MCF 10A (cell line): ENCODE measurements at regions not wholly inside any gene's neighbourhood (a gene's known extent, or its start where the extent isn't known, plus 50 kb on each side); places are given as distances from the start of the nearest gene placed in this dataset.
A peak's percentile ranks its signal among the peaks of the same experiment; 100 is the strongest.

ENCODE experiments used
- BruUV-seq: library from RNA; stranded (reverse); fragments of 400-500 nt; replicated peaks from 2 replicates; lab custom pipeline; 2021; lab: Mats Ljungman, UMichigan
- CTCF ChIA-PET: fragments of 300-600 bp; sonication (Branson Sonifier 250); formaldehyde crosslinking; extraction: SDS; loops from one replicate; lab custom pipeline; 2021; ENCODE audit warnings: antibody characterized with exemption, inconsistent platforms; lab: Yijun Ruan, JAX
- POLR2A ChIA-PET: fragments of 300-600, 350-650 bp; sonication (Branson Sonifier 250); formaldehyde crosslinking; extraction: SDS; loops from one replicate; lab custom pipeline; 2020; ENCODE audit warnings: antibody characterized with exemption, inconsistent platforms; lab: Yijun Ruan, JAX
- DNase-seq: peaks from one replicate; pipeline ENCODE4 v3.0.0-alpha.2; 2018; ENCODE audit not compliant: unreplicated experiment
- H3K27ac Mint-ChIP-seq: one replicate; pipeline ENCODE4 v1.8.0; 2022; ENCODE audit warnings: mild to moderate bottlenecking, low read depth, mixed read lengths; ENCODE audit not compliant: unreplicated experiment
- H3K27me3 Mint-ChIP-seq: one replicate; pipeline ENCODE4 v1.8.0; 2022; ENCODE audit warnings: mixed read lengths; ENCODE audit not compliant: insufficient read depth, unreplicated experiment
- H3K36me3 Mint-ChIP-seq: one replicate; pipeline ENCODE4 v1.8.0; 2022; ENCODE audit warnings: mild to moderate bottlenecking, moderate library complexity, mixed read lengths; ENCODE audit not compliant: insufficient read depth, unreplicated experiment
- H3K4me1 Mint-ChIP-seq: one replicate; pipeline ENCODE4 v1.8.0; 2022; ENCODE audit warnings: mixed read lengths; ENCODE audit not compliant: insufficient read depth, unreplicated experiment
- H3K4me3 Mint-ChIP-seq: one replicate; pipeline ENCODE4 v1.8.0; 2022; ENCODE audit warnings: mild to moderate bottlenecking, moderate library complexity, mixed read lengths; ENCODE audit not compliant: unreplicated experiment
- H3K9me3 Mint-ChIP-seq: one replicate; pipeline ENCODE4 v1.8.0; 2022; ENCODE audit warnings: mixed read lengths; ENCODE audit not compliant: unreplicated experiment
- intact Hi-C: fragments of 100-400 bp; cut with micrococcal nuclease; formaldehyde crosslinking; loops from 2 replicates; pipeline ENCODE4 v1.14.1; 2022
- TF ChIP-seq, protein P1 (sequence below): fragments of 200-600 bp; IDR thresholded peaks from one replicate; pipeline ENCODE4 v1.8.0; 2022; ENCODE audit warnings: antibody characterized with exemption, mild to moderate bottlenecking; ENCODE audit not compliant: unreplicated experiment

- TF ChIP-seq, protein P1, sequence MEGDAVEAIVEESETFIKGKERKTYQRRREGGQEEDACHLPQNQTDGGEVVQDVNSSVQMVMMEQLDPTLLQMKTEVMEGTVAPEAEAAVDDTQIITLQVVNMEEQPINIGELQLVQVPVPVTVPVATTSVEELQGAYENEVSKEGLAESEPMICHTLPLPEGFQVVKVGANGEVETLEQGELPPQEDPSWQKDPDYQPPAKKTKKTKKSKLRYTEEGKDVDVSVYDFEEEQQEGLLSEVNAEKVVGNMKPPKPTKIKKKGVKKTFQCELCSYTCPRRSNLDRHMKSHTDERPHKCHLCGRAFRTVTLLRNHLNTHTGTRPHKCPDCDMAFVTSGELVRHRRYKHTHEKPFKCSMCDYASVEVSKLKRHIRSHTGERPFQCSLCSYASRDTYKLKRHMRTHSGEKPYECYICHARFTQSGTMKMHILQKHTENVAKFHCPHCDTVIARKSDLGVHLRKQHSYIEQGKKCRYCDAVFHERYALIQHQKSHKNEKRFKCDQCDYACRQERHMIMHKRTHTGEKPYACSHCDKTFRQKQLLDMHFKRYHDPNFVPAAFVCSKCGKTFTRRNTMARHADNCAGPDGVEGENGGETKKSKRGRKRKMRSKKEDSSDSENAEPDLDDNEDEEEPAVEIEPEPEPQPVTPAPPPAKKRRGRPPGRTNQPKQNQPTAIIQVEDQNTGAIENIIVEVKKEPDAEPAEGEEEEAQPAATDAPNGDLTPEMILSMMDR: no peak
- Mint-ChIP-seq H3K27ac (no peak overlapping the region), H3K36me3 (no peaks in the 10 kb centered on the region), H3K4me1 (no peaks in the 10 kb centered on the region), H3K27me3 (peaks cover 13% of the 10 kb centered on the region), H3K4me3 (no peak overlapping the region), H3K9me3 (no peaks in the 10 kb centered on the region)
- no peak for DNase-seq
- CTCF ChIA-PET: no interaction called here
- POLR2A ChIA-PET: no interaction called here
- no TSS peak for BruUV-seq
- intact Hi-C loops: no loop called here
Observed at GRCh38 chr4:110704748-110705439, 82.0 kb upstream of the PITX2 start.

- Mint-ChIP-seq H3K4me1 (no peaks in the 10 kb centered on the region), H3K36me3 (no peaks in the 10 kb centered on the region), H3K27me3 (peaks cover 8% of the 10 kb centered on the region), H3K9me3 (no peaks in the 10 kb centered on the region), H3K27ac (no peak overlapping the region), H3K4me3 (no peak overlapping the region)
- POLR2A ChIA-PET: interaction anchor here (1.0 kb wide), 1 partner anchor 12 kb away, joined by 3 read pairs; no protein-coding TSS in a partner anchor
- DNase-seq: no peak
- CTCF ChIA-PET: interaction anchor here (1.0 kb wide), 1 partner anchor 9 kb away, joined by 3 read pairs; no protein-coding TSS in a partner anchor
- TF ChIP-seq, protein P1: no peak
- BruUV-seq: no TSS peak
- intact Hi-C loops: no loop called here
Observed at GRCh38 chr4:110705440-110705782, 82.5 kb upstream of the PITX2 start.

DNA sequence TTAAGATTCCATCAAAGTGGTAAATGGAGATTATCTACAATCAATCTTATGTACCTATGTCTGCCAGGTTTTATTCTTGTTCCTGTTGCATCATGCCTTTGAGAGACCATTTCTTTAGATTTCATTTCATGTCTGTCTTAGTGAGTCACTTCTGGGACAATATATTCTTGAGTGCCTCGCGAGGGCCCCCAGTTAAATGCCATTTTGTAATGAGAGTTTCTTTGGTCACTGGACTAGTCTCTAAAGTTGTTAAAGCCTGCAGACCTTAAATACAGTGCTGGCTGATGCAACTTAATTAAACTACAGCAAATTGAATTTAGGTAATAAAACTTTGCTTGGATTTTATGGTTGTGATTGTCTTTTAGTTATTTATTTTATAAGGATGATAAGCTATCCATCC lies 87.2 kb upstream of the PITX2 start:
- no peaks in the 10 kb centered on the region for H3K27me3 Mint-ChIP-seq
- peak; percentile 5 for DNase-seq
- no peak overlapping the region for H3K4me3 Mint-ChIP-seq
- no TSS peak for BruUV-seq
- intact Hi-C loops: no loop called here
- ChIA-PET POLR2A (no interaction called here), CTCF (no interaction called here)
- H3K9me3 Mint-ChIP-seq: peaks cover 11% of the 10 kb centered on the region
- TF ChIP-seq, protein P1: no peak
- no peaks in the 10 kb centered on the region for H3K4me1 Mint-ChIP-seq
- H3K27ac Mint-ChIP-seq: no peak overlapping the region
- H3K36me3 Mint-ChIP-seq: no peaks in the 10 kb centered on the region

DNA sequence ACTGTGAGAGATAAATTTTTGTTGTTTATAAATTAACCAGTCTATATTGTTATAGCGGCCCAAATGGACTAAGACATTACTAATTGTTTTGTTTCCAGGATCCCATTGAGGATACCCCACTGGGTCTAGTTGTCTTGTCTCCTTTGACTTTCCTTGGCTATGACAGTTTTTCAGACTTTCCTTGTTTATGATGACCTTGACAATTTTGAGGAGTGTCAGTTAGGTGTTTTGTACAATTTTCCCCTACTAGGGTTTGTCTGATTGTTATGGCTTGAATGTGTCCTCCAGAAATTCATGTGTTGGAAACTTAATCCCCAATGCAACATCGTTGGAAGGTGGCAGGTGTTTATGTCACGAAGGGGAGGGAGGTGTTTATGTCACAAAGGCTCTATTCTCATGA lies 89.6 kb upstream of the PITX2 start:
- TF ChIP-seq, protein P1: no peak
- H3K27me3 Mint-ChIP-seq: no peaks in the 10 kb centered on the region
- H3K36me3 Mint-ChIP-seq: no peaks in the 10 kb centered on the region
- POLR2A ChIA-PET: no interaction called here
- CTCF ChIA-PET: no interaction called here
- intact Hi-C loops: no loop called here
- H3K9me3 Mint-ChIP-seq: peaks cover 11% of the 10 kb centered on the region
- H3K27ac Mint-ChIP-seq: no peak overlapping the region
- DNase-seq: no peak
- no TSS peak for BruUV-seq
- H3K4me1 Mint-ChIP-seq: no peaks in the 10 kb centered on the region
- H3K4me3 Mint-ChIP-seq: no peak overlapping the region
